Astrocyte (in vitro differentiated cells and primary cell): ENCODE measurements at regions not wholly inside any gene's neighbourhood (a gene's known extent, or its start where the extent isn't known, plus 50 kb on each side); places are given as distances from the start of the nearest gene placed in this dataset.

ENCODE experiments used
- CTCF ChIP-seq: IDR thresholded peaks from 2 replicates; pipeline ENCODE4 v1.5.1; 2011; ENCODE audit warnings: low read depth, mild to moderate bottlenecking, inconsistent platforms, low read length, moderate library complexity; ENCODE audit not compliant: insufficient read depth
- EZH2 ChIP-seq: IDR thresholded peaks from 2 replicates; pipeline ENCODE4 v1.6.1; 2012; ENCODE audit warnings: mild to moderate bottlenecking, low read length, inconsistent platforms; ENCODE audit not compliant: insufficient read depth

GRCh38 chr1:70877343-70877742 lies 170.3 kb downstream of the PTGER3 start:
- TF ChIP-seq CTCF (no peak), EZH2 (no peak)
